ENCODE measurements at regions not wholly inside any gene's neighbourhood (a gene's known extent, or its start where the extent isn't known, plus 50 kb on each side); places are given as distances from the start of the nearest gene placed in this dataset.

DNA sequence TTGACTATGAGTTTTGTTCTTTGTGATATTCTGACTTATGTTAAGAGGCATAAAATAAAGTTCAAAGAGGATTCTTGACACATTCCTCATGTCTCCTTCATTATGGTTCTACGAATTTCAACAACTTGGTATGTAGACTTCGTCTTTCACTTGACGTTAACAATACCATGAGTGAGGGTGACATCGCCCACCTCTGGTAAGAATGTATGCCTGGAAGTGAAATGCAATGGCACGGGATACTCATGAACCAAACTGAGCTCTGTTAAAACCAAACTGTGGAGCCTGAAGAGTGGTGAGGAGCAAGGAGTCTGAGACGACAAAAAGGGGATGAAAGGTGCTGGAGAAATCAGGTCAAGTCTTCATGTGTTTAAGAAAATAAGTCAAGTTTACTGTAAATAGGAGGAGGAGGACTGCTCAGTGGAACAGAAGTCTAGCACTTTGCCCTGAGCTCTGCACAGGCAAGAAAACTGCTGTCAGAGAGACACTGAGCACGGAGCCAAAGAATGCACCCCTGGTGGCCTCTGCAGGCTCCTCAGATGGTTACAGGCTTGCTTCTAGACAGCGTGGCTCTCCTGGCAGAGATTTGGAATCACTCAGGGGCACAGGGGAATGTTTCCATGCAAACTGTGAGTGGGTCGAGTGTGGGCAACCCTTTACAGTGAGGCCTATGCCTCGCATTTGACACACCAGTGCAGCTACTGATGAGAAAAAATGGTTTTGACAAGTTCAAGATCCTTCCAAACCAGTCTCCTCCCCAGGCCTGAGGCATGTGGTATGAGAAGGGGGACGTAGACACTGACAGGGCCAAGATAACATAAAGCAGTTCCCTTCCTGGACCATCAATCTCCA, 470.1 kb downstream of the IRX1 start:
- H3K27me3 Mint-ChIP-seq = no peaks in the 10 kb centered on the region
- no peak overlapping the region for H3K4me3 Mint-ChIP-seq
- no peaks in the 10 kb centered on the region for H3K36me3 Mint-ChIP-seq (ENCODE audit: low read depth)
- intact Hi-C loops (cut with DNase I, micrococcal nuclease) = no loop called here
- ATAC-seq (no peak), DNase-seq (no peak)
- no peaks in the 10 kb centered on the region for H3K9me3 Mint-ChIP-seq (ENCODE audit: low read depth)
- no peaks in the 10 kb centered on the region for H3K4me1 Mint-ChIP-seq
- no peak overlapping the region for H3K27ac Mint-ChIP-seq
- CTCF ChIA-PET = no interaction called here
- POLR2A ChIA-PET = no interaction called here

DNA sequence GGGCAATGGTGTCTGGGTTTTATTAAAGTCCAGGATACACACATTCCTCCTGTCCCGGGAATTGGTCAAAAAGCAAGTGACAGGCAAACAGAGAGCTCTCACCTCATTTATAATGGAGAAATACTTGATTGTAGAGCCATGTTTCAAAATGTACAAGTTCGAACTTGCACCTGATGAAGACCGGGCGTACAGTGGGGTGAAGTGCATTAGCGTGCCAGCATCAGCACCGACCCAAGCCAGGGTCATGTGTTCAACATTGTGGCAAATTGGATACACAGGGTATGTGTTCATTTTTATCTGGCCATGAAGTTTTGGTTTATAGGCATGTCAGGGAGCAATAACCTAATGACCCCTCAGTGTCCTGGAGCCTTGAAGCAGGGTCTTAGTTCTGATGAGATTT, 472.5 kb downstream of the IRX1 start:
- no peak overlapping the region for H3K4me3 Mint-ChIP-seq
- DNase-seq (no peak), ATAC-seq (no peak)
- POLR2A ChIA-PET = interaction anchor here (0.7 kb wide), 1 partner anchor 44 kb away, joined by 3 read pairs; no protein-coding TSS in a partner anchor
- H3K27me3 Mint-ChIP-seq = no peaks in the 10 kb centered on the region
- CTCF ChIA-PET = no interaction called here
- H3K36me3 Mint-ChIP-seq (ENCODE audit: low read depth) = no peaks in the 10 kb centered on the region
- intact Hi-C loops (cut with DNase I, micrococcal nuclease) = no loop called here
- no peak overlapping the region for H3K27ac Mint-ChIP-seq
- no peaks in the 10 kb centered on the region for H3K4me1 Mint-ChIP-seq
- no peaks in the 10 kb centered on the region for H3K9me3 Mint-ChIP-seq (ENCODE audit: low read depth)

DNA sequence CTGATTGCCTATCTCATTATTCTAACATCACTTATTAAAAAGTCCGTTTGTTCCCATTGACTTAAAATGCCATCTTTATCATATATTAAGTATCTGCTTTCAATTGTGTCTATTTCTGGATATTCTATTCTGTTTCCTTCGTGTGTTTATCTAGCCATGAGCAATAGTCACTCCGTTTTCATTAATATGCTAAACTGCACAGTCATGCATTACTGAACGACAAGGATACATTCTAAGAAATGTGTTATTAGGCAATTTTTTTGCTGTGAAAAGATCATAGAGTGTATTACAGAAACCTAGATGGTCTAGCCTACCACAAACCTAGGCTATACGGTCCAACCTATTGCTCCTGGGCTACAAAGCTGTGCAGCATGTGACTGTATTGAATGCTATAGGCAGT, 482.9 kb downstream of the IRX1 start:
- POLR2A ChIA-PET = no interaction called here
- Mint-ChIP-seq H3K27ac (no peak overlapping the region), H3K27me3 (no peaks in the 10 kb centered on the region), H3K4me1 (no peaks in the 10 kb centered on the region), H3K36me3 (ENCODE audit: low read depth) (no peaks in the 10 kb centered on the region), H3K4me3 (no peak overlapping the region), H3K9me3 (ENCODE audit: low read depth) (peaks cover 6% of the 10 kb centered on the region)
- DNase-seq (no peak), ATAC-seq (no peak)
- intact Hi-C loops (cut with DNase I, micrococcal nuclease) = no loop called here
- CTCF ChIA-PET = no interaction called here

DNA sequence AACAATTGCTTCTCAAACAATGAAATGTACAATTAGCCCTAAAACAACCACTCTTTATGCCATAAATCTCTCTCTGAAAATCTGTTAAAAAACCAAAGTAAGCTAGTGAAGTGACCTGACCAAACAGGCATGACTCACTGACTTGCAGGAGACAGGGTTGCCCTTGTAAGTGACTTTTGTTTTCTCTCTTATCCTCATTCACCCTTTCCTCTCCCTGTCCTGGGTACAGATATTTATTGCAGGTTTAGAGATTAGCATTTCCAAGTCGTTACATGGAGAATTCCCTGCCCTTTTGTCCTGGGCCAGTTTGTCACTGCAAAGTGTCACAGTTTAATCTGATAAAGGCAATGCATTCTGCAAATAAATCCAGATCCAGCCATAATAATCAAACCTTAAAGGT, 484.2 kb downstream of the IRX1 start:
- no peaks in the 10 kb centered on the region for H3K27me3 Mint-ChIP-seq
- DNase-seq (no peak), ATAC-seq (no peak)
- peaks cover 6% of the 10 kb centered on the region for H3K9me3 Mint-ChIP-seq (ENCODE audit: low read depth)
- no peaks in the 10 kb centered on the region for H3K4me1 Mint-ChIP-seq
- intact Hi-C loops (cut with DNase I, micrococcal nuclease) = no loop called here
- POLR2A ChIA-PET = no interaction called here
- no peak overlapping the region for H3K27ac Mint-ChIP-seq
- no peaks in the 10 kb centered on the region for H3K36me3 Mint-ChIP-seq (ENCODE audit: low read depth)
- CTCF ChIA-PET = no interaction called here
- H3K4me3 Mint-ChIP-seq = no peak overlapping the region

DNA sequence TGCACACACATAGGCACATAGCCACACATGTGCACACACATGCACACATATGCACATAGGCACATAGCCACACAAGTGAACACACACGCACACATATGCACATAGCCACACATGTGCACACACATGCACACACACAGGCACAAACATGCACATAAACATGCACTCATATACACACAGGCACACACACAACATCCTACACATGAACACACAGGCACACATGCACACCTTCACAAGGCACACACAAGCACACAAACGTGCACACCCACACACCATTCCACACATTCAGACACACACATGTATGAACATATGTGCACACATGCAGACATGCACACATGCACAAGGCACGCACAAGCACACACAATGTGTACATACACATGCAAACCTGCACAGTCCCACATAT, 484.7 kb downstream of the IRX1 start:
- H3K4me3 Mint-ChIP-seq = no peak overlapping the region
- no peak for DNase-seq
- no peak for ATAC-seq
- intact Hi-C loops (cut with DNase I, micrococcal nuclease) = no loop called here
- H3K36me3 Mint-ChIP-seq (ENCODE audit: low read depth) = no peaks in the 10 kb centered on the region
- H3K27me3 Mint-ChIP-seq = no peaks in the 10 kb centered on the region
- no peaks in the 10 kb centered on the region for H3K4me1 Mint-ChIP-seq
- CTCF ChIA-PET = no interaction called here
- H3K9me3 Mint-ChIP-seq (ENCODE audit: low read depth) = peaks cover 6% of the 10 kb centered on the region
- POLR2A ChIA-PET = no interaction called here
- no peak overlapping the region for H3K27ac Mint-ChIP-seq

DNA sequence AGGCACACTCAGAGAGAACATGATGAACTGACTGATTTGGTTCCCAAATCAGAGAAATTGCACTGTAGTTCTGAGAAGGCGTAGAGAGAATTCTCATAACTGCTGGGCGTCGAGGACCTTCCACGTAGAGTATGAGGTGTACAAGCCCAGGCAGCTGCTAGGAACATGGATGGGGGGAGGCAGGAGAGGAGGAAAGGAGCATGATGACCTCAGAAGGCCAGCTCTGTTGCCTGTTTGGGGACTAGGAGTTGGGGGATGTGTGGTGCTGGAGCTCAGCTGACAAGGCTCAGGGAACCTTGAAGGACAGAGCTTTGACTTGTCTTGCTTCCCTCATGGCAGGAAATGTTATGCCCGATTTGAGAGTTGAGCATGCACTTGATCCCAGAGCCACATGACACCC, 485.4 kb downstream of the IRX1 start:
- ATAC-seq (no peak), DNase-seq (no peak)
- CTCF ChIA-PET = no interaction called here
- peaks cover 6% of the 10 kb centered on the region for H3K9me3 Mint-ChIP-seq (ENCODE audit: low read depth)
- no peaks in the 10 kb centered on the region for H3K27me3 Mint-ChIP-seq
- intact Hi-C loops (cut with DNase I, micrococcal nuclease) = no loop called here
- no peak overlapping the region for H3K4me3 Mint-ChIP-seq
- H3K27ac Mint-ChIP-seq = no peak overlapping the region
- H3K36me3 Mint-ChIP-seq (ENCODE audit: low read depth) = no peaks in the 10 kb centered on the region
- POLR2A ChIA-PET = no interaction called here
- H3K4me1 Mint-ChIP-seq = no peaks in the 10 kb centered on the region

DNA sequence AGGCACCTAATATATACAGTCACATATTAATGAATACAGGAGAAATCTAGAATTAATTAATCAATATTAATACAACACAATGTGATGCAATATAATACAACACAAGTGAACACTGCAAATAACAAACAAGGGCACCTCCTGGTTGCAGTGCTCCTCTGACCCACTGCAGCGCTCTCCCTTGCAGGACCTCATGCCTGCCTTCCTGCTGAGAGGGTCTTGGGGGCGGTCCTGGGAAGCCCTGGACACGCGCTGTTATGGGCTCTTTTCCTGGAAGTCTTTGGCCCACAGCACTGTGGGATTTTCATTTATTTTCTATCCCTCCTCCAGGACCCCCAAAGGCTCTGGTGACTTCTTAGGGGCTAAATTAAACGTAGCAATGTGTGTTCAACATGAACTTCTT, 485.8 kb downstream of the IRX1 start:
- POLR2A ChIA-PET = no interaction called here
- intact Hi-C loops (cut with DNase I, micrococcal nuclease) = no loop called here
- Mint-ChIP-seq H3K36me3 (ENCODE audit: low read depth) (no peaks in the 10 kb centered on the region), H3K27ac (no peak overlapping the region), H3K4me1 (no peaks in the 10 kb centered on the region), H3K4me3 (no peak overlapping the region), H3K27me3 (no peaks in the 10 kb centered on the region), H3K9me3 (ENCODE audit: low read depth) (peaks cover 6% of the 10 kb centered on the region)
- CTCF ChIA-PET = no interaction called here
- DNase-seq (no peak), ATAC-seq (no peak)

DNA sequence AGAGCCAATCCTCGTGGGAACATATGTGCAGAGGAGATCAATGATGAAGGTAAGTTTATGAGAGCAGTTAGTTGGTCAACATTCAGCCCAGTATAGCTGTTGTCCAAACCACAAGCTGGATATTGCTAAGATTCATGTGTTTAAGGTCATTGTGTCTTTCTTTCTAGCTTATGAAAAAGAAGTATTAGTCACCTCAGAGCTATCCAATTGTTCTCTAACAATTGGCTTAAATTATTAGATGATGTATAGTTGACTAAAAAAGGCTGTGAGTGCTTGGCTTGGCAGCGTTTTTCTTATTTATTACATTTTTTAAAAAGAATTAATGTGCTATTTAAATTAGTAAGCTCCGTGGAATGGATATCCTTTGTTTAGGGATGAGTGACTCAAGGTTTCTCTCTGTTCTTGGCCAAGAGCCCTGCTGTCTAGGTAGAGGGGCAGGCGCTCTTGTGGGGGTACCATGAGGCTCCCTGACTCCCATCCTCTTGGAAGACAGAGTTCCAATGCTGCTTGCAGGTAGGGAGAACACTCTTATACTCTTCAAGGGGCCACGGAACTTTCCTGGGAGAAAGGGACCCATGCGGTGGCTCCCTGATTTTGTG, 487.4 kb downstream of the IRX1 start:
- DNase-seq (no peak), ATAC-seq (no peak)
- Mint-ChIP-seq H3K27ac (no peak overlapping the region), H3K4me3 (no peak overlapping the region), H3K27me3 (no peaks in the 10 kb centered on the region), H3K9me3 (ENCODE audit: low read depth) (peaks cover 6% of the 10 kb centered on the region), H3K4me1 (no peaks in the 10 kb centered on the region), H3K36me3 (ENCODE audit: low read depth) (no peaks in the 10 kb centered on the region)
- intact Hi-C loops (cut with DNase I, micrococcal nuclease) = no loop called here
- ChIA-PET CTCF (interaction anchor here (0.5 kb wide), 1 partner anchor 1693 kb away, joined by 3 read pairs; no protein-coding TSS in a partner anchor), POLR2A (no interaction called here)

DNA sequence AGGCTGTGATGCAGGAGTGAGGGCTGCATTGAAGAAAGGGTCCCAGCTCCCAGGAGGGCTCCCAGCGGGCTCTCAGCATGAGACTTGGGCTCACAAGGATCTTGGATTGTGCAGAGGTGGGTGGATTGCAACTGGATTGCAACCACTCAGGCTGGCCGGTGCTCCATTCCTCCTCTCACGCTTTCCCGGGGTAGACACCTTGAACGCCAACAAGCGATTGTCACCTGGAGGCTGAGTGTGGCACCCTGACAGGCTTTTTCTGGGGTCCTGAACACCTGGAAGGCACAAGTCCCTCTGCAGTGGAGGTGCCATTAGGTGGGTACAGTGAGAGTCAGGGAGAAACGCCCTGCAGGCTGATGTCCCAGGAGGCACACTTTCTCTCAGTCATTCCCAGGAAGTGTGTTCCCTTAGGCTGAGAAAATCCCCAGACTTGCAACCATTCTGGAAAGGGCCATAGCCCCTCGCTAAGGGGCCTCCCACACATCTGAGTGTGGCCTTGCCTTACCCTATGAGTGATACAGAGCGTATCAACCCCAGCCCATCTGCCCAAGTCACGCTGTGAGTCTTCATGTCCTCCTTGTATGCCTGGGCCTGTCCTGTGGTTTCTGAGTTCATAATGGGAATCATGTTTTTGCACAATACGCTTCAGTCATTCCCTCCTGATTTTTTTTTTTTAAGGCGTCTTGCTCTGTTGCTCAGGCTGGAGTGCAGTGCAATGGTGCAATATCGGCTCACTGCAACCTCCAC, 488.1 kb downstream of the IRX1 start:
- ATAC-seq (no peak), DNase-seq (no peak)
- no peak overlapping the region for H3K4me3 Mint-ChIP-seq
- no peaks in the 10 kb centered on the region for H3K4me1 Mint-ChIP-seq
- no peaks in the 10 kb centered on the region for H3K27me3 Mint-ChIP-seq
- intact Hi-C loops (cut with DNase I, micrococcal nuclease) = no loop called here
- H3K36me3 Mint-ChIP-seq (ENCODE audit: low read depth) = no peaks in the 10 kb centered on the region
- ChIA-PET POLR2A (no interaction called here), CTCF (no interaction called here)
- peaks cover 6% of the 10 kb centered on the region for H3K9me3 Mint-ChIP-seq (ENCODE audit: low read depth)
- H3K27ac Mint-ChIP-seq = no peak overlapping the region

DNA sequence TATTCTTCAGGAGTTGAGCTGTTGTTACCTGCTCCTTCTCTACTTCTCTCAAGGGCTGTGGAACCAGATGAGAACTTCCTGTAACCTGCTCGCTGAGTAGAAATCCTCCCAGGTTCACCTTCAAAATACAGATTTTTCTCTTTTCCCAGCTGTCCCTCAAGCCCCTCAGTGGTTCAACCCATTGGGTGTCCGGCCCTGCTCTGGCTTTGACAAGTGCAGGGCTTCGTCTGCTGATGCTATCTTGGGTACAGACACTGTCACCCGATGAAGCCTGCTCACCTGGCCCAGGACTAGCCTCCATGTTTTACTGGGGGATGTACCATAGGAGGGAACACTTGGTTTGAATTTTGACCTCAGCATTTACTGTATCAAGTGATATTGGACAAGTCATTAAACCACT, 490.4 kb downstream of the IRX1 start:
- intact Hi-C loops (cut with DNase I, micrococcal nuclease) = no loop called here
- no peak overlapping the region for H3K27ac Mint-ChIP-seq
- ATAC-seq = no peak
- no peaks in the 10 kb centered on the region for H3K4me1 Mint-ChIP-seq
- ChIA-PET CTCF (no interaction called here), POLR2A (no interaction called here)
- H3K9me3 Mint-ChIP-seq (ENCODE audit: low read depth) = no peaks in the 10 kb centered on the region
- no peaks in the 10 kb centered on the region for H3K27me3 Mint-ChIP-seq
- DNase-seq = no peak
- H3K36me3 Mint-ChIP-seq (ENCODE audit: low read depth) = no peaks in the 10 kb centered on the region
- no peak overlapping the region for H3K4me3 Mint-ChIP-seq

DNA sequence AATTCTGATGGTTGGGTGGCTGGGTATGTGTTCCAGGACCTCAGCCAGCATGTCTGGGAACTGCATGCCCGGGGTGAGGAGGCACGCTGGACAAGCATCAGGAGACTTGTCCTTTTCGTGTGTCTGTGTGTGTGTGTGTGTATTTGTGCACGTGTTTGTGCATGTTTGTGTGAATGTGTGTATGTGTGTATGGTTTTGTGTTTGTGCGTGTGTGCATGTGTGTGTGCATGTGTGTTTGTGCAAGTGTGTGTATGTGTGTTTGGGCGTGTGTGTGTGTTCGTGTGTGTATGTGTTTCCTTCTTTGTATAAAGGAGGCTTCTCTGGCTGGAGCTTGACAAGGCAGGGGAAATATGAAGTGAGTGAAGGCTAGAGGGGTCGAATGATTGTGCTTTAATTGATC, 491.5 kb downstream of the IRX1 start:
- POLR2A ChIA-PET = no interaction called here
- Mint-ChIP-seq H3K9me3 (ENCODE audit: low read depth) (no peaks in the 10 kb centered on the region), H3K27ac (no peak overlapping the region), H3K4me1 (no peaks in the 10 kb centered on the region), H3K27me3 (no peaks in the 10 kb centered on the region), H3K36me3 (ENCODE audit: low read depth) (no peaks in the 10 kb centered on the region), H3K4me3 (no peak overlapping the region)
- CTCF ChIA-PET = no interaction called here
- DNase-seq = no peak
- intact Hi-C loops (cut with DNase I, micrococcal nuclease) = no loop called here
- ATAC-seq = no peak

DNA sequence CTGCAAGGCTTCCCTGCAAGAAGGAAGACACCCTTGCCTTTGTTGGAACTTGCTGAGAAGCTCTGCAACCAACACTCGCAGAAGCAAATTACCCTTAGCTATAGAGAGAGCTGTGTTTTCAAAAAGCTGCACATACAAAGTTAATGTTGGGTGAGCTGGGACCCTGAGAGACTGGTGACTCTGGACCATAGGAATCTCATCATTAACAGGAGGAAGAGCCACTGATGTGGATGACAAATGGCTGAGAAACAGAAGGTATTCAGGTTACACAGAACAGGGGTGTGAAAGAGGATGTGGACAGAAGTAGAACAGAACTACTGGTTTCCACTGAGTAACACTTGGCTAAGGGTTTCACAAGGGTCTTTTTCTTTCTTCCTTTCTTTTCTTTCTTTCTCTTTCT, 493.5 kb downstream of the IRX1 start:
- Mint-ChIP-seq H3K9me3 (ENCODE audit: low read depth) (no peaks in the 10 kb centered on the region), H3K27me3 (no peaks in the 10 kb centered on the region), H3K4me3 (no peak overlapping the region), H3K4me1 (no peaks in the 10 kb centered on the region), H3K27ac (no peak overlapping the region), H3K36me3 (ENCODE audit: low read depth) (no peaks in the 10 kb centered on the region)
- CTCF ChIA-PET = no interaction called here
- POLR2A ChIA-PET = no interaction called here
- no peak for ATAC-seq
- intact Hi-C loops (cut with DNase I, micrococcal nuclease) = no loop called here
- no peak for DNase-seq

Data from activated CD4-positive, alpha-beta T cell treated with anti-CD3 and anti-CD28 coated beads for 36 hours (primary cell).